ENCODE measurements at regions not wholly inside any gene's neighbourhood (a gene's known extent, or its start where the extent isn't known, plus 50 kb on each side); places are given as distances from the start of the nearest gene placed in this dataset.

DNA sequence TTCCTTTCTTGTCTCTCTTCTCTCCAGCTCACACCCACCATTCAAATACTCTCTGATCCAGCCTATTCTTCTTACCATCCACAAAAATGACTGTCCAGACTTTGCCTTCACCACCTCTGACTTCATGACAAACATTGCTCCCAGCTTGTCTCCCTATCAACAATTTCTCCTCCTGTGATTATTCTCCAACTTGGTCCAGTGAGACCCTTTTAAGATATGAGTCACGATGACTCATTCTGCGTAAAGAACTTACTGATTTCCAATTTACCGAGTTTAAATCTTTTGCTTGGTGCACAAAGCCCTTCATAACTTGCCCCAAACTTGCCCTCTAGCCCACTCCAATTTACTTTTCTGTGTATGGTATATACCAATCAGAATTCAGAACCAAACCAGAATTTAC lies 833.2 kb downstream of the MAFB start:
- TF ChIP-seq, protein P1, sequence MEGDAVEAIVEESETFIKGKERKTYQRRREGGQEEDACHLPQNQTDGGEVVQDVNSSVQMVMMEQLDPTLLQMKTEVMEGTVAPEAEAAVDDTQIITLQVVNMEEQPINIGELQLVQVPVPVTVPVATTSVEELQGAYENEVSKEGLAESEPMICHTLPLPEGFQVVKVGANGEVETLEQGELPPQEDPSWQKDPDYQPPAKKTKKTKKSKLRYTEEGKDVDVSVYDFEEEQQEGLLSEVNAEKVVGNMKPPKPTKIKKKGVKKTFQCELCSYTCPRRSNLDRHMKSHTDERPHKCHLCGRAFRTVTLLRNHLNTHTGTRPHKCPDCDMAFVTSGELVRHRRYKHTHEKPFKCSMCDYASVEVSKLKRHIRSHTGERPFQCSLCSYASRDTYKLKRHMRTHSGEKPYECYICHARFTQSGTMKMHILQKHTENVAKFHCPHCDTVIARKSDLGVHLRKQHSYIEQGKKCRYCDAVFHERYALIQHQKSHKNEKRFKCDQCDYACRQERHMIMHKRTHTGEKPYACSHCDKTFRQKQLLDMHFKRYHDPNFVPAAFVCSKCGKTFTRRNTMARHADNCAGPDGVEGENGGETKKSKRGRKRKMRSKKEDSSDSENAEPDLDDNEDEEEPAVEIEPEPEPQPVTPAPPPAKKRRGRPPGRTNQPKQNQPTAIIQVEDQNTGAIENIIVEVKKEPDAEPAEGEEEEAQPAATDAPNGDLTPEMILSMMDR (IDR thresholded peaks at IDR 0.05): no peak
- TF ChIP-seq POLR2AphosphoS5 (IDR thresholded peaks at IDR 0.05): no peak
- no peak for TF ChIP-seq POLR2A (IDR thresholded peaks at IDR 0.05)

All from sigmoid colon (tissue), 4 donors.